GDM1 (cell line): ENCODE measurements at regions not wholly inside any gene's neighbourhood (a gene's known extent, or its start where the extent isn't known, plus 50 kb on each side); places are given as distances from the start of the nearest gene placed in this dataset.

Experiments
- DNase-seq: peaks from one replicate; lab custom pipeline; 2025; lab: John Stamatoyannopoulos, UW

DNA sequence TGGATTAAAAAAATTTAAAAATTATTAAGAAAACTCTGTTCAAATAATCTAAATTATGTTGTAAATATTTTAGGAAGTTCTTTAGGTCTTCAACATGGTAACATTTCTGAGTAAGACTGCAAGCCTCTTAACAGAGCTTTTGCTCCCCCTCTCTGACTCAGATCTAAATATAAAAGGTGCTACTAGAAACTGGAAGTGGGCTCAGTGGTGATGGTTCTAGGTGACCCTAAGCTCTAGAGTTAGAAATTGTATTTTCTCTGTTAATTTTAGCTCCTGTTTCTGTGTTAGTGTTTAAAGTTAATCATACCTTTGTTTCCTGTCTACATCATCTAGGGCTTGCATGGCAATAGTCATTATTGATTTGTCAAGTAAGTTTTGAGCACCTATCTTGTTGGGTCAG lies 159.9 kb upstream of the MEIS2 start:
- no peak for DNase-seq

DNA sequence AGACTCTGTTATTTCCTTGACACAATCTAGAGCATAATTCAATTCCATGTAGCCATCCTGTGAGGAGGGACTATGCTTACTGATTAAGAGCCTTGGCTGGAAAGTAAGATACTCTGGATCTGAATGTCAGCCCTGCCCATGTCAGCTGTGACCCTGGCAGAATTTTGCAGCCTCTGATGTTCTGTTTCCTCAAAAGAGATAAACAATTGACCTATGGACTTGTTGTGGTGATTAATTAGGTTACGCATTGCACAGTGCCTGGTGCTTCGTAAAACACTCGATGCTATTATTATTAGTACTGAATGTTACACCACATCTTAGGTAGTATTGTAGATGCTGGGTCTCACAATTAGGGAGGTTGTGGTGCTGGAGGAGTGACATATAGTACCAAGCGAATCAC lies 161.3 kb upstream of the MEIS2 start:
- no peak for DNase-seq

DNA sequence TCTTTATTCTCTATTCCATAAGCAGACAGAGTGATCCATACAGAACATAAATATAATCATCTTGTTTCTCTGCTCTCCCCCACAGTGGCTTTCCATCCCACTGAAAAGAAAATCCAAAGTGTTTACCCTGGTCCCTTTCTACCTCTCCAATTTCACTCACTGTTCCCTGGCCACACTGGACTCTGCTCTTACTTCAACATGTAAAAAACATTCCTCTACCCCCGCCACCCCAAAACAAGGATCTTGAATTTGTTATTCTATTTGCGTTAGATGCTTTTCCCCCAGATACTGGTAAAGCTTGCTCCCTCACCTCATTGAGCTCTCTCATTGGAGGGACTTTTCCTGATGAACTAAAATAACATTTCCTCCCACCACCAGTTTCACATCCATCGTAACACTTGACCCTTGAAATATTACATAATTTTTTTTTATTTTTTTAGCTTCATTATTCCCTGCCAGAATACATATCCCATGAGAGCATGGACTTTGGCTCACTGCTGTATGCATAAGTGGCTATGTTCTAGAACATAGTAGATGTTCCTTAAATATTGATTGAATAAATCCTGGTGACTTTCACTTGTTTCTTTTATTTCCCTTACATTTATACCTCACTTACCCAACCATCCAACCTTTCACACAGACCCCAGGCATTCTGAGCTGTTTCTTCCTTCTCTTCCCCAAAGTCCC lies 162.7 kb upstream of the MEIS2 start:
- DNase-seq, result no peak

DNA sequence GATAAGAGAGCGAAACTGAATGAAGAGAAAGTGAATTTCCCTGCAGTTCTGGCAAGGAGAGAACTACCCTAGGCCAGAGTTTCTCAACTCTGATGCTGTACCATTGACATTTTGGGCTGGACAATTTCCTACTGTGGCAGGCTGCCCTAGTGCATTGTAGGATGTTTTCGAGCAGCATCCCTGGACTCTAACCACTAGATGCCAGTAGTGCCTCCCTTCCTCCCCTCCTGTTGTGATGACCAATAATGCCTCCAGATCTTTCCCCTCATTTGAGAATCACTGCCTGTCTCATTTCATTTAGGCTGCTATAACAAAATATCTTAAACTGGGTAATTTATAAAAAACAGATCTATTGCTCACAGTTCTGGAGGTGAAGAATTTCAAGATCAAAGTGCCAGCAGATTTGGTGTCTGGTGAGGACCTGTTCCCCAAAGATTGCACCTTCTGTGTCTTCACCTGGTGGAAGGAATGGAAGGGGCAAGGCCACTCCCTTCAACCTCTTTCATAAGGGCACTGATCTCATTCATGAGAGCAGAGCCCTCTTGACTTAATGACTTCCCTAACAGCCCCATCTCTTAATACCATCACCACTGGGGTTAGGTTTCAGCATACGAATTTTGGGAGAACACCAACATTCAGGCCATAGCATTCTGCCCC lies 188.9 kb upstream of the MEIS2 start:
- peak; percentile 14 for DNase-seq

DNA sequence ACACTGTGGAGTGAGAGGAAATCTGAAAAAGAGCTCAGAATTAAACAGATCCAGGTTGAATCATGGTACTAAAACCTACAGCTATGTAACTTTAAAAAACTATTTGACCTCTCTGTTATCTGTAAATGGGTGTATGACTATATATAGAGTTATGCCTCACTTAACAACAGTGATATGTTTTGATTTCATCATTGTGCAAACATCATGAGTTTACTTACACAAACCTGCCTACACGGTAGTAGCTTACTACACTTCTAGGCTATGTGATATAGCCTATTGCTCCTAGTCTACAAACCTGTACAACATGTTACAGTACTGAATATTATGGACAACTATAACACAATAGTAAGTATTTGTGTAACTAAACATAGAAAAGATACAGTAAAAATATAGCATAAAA lies 191.6 kb upstream of the MEIS2 start:
- no peak for DNase-seq

DNA sequence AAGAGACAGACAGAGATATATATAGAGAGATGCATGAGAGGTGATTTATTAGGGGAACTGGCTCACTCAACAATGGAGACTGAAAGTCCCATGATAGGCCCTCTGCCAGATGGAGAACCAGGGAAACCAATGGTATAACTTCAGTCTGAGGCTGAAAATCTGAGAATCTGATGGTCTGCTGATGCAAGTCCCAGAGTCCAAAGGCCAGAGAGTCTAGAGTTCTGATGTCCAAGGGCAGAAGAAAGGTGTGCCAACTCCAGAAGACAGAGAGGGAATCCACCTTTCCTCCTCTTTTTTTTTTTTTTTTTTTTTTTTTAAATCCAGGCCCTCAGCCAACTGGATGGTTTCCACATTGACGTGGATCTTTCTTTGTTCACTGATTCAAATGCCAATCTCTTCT lies 197.9 kb upstream of the MEIS2 start:
- DNase-seq, result no peak

DNA sequence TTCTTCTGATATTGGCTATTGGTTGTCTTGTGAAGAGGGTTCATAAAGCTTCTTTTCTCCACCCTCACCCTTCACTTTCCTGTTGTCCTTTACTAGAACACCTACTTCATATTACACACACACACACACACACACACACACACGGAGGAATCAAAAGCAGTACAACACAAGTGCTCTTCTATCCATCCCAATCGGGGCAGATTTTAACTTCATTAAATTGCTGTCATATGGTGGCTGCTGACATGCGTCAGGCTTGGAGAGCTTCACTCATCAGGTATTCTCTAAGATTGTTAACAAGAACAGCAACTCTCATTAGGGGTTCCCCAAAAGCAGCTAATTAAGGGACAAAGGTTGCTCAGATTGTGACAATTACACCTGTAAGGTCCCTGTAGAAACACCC lies 239.1 kb upstream of the MEIS2 start:
- no peak for DNase-seq

DNA sequence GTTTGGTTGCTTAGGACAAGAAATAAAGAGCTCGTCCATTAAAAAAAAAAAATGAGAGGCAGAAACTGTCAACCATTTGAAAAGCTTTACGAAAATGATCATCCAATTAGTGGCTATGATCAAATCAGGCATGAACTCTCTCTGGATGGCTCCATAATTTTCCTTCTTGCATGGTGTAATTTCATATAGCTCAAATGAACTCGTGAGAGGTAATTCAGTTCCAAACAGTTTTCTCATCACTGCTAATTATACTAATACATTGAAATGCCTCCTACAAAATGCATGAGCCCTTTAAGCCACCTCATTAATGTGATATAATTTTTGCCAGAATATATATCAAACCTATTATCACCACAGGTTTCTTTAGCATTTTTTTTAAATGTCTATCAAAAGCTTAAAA lies 239.5 kb upstream of the MEIS2 start:
- DNase-seq, result no peak

DNA sequence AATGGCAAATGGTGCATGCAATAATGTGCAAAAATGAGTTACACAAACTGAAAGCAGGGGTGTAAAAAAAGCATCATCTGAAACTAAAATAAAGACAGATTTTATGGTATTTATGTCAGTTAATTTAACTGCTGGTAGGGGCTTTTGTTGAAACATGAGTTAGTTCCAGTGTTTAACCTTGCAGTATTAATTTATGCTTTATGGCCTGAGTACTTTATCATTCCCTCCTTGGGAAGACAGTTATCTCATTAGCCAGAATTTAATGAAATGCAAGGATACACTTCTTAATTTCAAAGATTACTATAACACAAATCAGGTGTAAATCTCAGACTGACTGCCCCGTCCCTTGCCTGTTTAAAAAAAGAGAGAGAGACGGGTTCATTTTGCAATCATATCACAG lies 240.1 kb upstream of the MEIS2 start:
- DNase-seq, result no peak

DNA sequence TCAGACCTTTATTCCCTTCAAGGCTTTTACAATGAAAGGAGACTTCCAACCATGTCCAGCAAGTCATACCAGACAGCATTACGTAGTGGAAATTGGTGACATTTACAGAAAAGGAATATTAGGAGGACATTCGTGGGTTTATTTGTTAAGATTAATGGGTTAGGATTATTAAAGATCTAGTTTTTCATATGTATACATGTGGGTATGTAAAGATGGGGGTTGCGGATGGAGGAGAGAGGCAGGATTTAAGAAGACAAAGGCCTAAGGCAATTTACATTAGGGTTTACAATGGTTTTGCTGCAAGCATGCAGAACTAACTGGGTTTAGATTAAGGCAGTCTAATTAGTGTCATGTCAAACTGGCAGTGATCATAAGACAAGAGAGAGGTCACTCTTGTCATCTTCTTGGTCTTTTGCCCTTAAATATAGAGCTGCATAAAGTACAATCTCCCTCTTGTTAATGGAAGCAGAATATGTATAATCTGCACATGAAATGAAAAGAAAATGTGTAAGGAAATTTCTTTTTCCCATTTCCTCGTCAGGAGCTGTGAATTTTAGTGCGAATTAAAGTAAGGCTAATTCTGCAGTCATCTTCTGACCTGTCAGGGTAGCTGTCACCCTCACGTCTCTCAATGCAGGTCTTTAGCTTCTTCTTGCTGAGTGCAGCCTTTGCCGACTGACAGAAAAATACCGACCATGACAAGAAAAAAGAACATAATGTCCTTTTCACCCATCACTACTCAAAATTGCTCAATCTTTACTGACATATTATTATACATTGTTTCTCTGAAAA lies 258.9 kb upstream of the MEIS2 start:
- DNase-seq, result no peak

DNA sequence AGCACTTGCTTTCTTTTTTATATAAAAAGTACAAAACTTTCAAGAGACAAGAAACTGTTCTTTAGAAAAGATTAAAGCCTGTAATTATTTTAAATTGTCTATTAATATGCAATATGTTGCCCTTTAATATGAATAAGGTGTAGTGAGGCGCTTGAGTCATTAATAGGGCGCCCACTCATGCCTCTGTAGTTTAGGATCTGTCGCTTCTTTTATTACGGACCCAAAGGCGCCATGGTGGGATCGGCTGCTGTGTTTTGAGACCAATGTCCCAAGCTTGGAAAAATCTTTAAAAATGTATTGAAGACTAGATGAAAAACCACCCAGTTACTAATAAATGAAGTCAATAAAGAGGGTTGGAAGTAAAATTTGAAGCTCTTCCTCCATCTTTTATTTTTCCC lies 259.5 kb upstream of the MEIS2 start:
- DNase-seq, result no peak

DNA sequence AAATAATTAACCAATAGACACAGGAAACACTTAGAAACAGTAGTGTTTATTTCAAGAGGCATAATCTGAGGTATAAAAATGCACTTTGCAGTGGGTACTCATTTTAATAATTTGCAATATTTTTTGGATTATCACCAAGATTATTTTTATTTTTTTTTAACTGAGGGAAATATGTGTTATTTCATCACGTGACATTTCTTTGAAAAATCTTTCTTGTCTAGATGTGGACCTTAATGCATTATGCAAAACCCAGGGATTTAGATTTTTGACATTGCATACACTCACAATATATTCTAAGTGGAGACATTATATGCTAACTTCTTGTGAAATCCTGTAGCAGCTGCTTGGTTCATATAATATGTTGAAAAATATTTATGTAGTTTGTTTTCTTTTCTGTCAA lies 260.4 kb upstream of the MEIS2 start:
- DNase-seq, result no peak

DNA sequence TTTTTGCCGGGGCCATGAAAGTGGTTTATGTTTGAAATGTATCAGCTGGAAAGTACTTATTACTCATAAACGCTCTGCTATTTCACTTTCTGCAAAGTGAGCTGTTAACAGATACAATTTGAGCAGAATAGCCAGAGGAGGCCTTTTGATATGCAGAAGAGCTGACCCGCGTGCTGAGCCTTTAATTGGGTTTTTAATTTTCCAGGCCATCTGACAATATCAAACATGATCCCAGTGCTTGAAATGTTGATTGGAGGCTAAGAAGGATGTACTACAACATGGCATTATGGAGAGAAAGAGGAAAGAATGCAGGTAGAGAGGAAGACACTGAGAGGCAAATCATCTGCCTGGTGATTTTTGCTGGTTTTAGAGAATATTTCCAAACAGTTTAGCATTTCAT lies 261.3 kb upstream of the MEIS2 start:
- no peak for DNase-seq

DNA sequence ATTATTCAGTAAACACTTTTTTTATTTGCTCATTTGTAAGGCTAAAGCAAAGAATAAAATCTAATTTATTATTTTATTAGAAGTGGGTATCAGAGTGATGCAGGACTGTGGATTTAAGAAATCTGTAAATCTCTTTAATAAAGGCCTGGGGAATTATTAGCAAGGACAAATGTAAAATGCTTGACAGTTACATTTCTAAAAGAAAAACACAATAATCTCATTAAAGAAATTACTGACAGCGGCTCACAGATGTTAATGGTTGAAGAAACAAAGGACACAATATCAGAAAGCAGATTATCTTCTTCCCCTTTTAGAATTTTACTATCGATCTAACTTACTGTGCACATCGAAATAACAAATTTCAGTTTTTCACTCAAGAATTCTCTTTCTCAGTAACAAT lies 262.1 kb upstream of the MEIS2 start:
- no peak for DNase-seq

DNA sequence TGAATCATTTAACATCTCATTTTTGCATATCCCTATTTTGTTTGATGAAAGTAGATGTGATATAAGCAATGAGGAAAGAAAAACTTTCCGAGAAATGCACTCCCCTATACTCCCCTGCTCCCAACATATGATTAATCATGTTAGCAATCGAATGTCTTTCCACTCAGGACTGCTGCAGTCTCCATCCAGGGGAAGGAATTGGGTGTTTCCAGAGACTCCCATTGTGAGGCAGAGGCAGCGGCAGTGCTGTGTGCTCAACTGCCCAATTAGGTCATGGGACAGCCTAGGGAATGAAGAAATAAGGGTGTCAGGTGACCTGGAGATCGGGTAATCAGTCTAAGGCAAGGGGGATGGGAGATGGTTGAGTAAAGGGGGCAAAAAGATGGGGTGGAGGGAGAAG lies 268.6 kb upstream of the MEIS2 start:
- DNase-seq, result no peak

DNA sequence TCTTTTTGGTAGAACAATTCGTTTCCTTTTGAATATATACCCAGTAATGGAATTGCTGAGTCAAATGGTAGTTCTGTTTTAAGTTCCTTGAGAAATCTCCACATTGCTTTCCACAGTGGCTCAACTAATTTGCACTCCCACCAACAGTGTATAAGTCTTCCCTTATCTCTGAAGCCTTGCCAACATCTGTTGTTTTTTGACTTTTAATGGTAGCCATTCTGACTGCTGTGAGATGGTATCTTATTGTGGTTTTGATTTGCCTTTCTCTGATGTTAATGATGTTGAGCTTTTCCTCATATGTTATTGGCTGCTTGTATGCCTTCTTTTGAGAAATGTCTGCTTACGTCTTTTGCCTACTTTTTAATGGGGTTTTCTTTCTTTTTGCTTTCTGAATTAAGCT lies 270.6 kb upstream of the MEIS2 start:
- peak; percentile 1 for DNase-seq

DNA sequence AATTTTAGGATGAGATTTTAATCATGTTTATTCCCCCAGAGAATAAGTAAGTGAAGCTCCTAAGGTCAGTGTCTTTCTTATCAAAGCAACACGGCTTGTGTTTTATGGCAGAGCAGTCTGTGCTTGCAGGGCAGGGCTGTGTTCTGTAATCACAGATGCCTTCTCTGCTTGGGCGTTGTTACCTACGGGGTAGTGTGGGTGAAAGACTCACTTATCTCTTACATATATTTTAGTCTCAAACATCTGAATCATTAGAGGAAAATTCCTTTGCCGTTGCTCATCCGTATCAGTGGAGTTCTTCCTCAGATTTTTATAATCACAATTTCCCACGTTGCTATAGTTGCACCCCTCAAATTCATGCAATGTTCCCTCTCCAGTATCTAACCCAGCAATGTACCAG lies 271.7 kb upstream of the MEIS2 start:
- DNase-seq, result no peak

DNA sequence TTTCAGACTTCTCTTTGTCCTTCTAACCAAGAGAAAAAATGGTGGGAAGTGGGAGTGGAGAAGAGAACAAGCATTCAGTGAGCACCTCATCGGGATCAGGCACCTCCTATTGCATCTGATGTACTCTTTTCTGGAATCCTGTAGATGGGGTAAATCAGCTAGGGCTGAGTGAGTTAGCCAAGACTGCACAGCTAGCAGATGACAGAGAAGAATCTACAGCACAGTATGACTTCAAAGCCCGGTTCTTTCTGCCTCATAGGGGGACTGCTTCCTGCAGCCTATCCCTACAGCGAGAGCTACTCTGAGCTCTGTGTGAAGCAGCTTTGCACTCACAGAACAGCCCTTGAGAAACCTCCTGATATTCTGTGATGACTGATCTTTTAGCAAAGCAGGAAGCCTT lies 275.2 kb upstream of the MEIS2 start:
- DNase-seq, result no peak

DNA sequence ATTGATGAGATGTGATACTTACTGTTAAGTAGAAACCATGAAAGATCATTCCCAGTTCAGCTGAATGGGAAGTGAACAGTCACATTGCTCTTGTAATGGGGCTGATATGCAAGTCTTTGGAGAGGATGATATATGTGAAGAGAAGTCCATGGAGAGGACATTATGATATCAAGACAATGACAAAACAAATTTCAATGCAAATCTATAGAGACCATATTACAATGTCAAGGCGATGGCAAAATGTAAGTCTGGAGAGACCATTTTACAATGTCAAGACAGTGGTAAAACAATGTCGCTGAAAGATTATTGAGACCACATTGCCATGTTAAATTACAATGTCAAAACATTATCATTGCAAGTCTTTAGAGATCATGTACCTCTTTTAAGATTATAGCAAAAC lies 277.1 kb upstream of the MEIS2 start:
- DNase-seq, result no peak

DNA sequence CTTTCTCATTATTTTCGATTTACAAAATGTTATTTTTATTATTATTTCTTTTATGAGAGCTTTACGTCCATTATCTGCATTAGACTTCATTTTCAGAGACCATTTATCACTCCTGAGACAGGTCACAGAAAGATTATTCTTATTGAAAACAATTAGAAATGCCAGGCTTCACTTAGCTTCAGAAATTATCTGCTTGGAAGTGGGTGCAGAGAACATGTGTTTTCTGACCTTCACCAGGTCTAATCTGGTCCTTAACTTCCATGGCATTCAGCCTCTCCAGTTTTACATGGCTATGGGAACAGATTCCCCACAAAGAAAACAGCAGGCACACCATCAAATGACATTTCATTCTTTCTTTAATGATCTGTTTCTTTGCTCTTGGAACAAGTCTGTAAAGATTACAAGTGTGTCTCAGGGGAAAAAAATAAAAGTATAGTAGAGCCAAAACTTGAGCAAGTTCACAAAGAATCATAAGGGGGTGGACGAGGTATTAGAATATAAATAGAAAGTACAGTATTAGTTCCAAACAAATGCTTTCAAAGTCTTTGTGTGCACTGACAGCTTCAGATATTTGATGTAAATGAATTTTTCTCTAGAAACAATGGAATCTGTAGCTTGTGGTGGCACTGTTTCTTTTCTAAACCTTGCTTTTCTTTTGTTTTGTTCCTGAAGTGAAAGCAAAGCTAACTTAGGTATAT lies 294.2 kb upstream of the MEIS2 start:
- no peak for DNase-seq

DNA sequence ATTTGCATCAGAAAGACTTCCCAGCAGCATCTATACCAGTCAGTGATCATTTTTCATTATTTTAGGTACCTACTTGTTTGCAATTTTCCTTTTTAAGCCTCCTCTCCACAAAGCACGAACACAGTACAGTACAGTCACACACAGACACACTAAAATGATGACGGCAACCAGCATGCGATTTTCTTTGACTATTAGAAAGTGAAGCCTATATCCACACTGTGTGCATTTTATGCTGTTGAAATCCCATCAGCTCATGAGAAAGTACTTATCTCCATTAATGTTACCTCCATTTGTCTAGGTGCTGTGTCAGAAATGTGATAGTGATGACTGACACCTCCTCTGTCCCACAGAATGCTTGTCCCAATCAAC lies 294.7 kb upstream of the MEIS2 start:
- no peak for DNase-seq

DNA sequence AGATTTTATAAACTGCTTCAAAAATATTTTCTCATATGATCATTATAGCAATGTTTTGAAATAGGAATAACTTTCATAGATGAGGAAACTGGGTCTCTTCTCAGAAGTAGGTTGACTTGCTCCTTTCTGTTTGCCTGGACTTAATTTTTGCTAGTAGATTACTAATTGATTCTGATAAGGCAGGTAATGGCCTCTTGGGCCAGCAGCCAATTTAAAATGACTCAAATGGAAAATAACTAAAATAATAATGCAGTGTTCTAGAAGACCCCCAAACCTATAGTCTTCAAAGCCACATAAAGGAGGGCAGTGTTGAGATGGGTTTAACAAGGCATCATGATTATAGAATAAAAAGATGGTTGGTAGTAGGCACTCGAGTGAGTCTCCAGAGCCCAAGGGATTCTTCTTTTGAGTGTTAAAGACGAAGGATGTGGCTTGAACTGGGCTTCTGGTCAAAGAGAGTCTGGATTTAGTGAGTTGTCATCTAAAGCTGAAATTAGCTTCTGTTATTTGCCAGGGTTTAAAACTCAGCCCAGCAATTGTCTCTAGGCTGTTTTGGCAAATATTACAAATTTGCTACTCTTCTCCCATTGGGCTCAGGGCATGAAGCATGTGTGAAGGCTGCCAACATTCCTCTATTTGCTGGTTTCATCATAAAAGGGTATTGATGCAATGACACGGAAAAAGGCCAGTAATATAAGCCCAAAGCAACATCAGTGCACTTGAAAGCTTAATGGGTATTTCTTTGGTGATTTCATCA lies 297.1 kb upstream of the MEIS2 start:
- DNase-seq, result no peak
